Type B pancreatic cell (in vitro differentiated cells): ENCODE measurements at regions not wholly inside any gene's neighbourhood (a gene's known extent, or its start where the extent isn't known, plus 50 kb on each side); places are given as distances from the start of the nearest gene placed in this dataset.
"Not testable (repeated sequence)": the region's sequence is repeated elsewhere in the genome, so short reads cannot be mapped to it uniquely, and the experiment has no call there.

Experiments
- DNase-seq: peaks from one replicate; pipeline ENCODE4 v3.0.0; 2021; ENCODE audit warnings: mixed read lengths; ENCODE audit not compliant: unreplicated experiment; ENCODE audit errors: extremely low spot score
- H3K27ac Mint-ChIP-seq: 2 replicates; pipeline ENCODE4 v1.8.0; 2021; ENCODE audit warnings: mild to moderate bottlenecking, mixed read lengths
- H3K27me3 Mint-ChIP-seq: 2 replicates; pipeline ENCODE4 v1.8.0; 2021; ENCODE audit warnings: mixed read lengths
- H3K36me3 Mint-ChIP-seq: 2 replicates; pipeline ENCODE4 v1.8.0; 2021; ENCODE audit warnings: mixed read lengths
- H3K4me1 Mint-ChIP-seq: one replicate; pipeline ENCODE4 v1.8.0; 2021; ENCODE audit warnings: mixed read lengths; ENCODE audit not compliant: unreplicated experiment
- H3K4me3 Mint-ChIP-seq: 2 replicates; pipeline ENCODE4 v1.8.0; 2021; ENCODE audit warnings: mild to moderate bottlenecking, mixed read lengths
- H3K9me3 Mint-ChIP-seq: 2 replicates; pipeline ENCODE4 v1.8.0; 2021; ENCODE audit warnings: mixed read lengths
- TF ChIP-seq, protein P1 (sequence below): fragments of 200-600 bp; sonication (generic); conservative IDR thresholded peaks from 2 replicates; pipeline ENCODE4 v1.5.0; 2021; ENCODE audit warnings: antibody characterized with exemption, mild to moderate bottlenecking

DNA sequence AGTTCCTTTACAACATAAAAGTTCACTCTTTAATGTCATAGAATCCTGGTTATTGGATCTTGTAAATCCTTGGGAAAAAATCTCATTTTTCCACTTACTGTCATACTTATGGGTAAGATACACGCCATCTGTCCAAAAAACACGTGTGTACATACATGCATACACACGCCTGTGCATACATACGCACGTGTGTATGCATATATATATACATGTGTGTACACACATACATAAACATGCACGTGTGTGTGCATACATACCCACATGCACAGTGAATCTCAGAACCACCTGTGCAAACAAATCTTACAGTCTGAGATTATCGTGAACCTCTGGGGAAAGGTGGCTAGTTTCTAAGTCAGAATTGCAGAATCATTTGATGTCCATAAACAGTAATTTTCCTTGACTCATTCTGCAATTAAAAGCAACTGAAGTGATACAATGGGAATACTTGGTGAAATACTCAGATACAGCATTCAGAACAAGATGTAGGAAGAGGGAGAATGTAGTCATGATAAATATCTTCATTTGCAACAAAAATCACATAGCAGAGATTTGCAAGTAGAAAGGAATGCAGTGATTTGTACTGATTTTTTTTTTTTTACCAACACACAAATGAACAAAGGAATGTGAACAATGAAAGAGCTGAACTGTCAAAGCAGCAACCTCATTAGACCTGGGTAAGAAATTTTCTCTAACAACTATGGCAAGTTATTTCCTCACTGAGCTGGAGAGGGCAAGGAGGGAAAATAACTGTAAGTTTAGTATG lies 160.6 kb upstream of the POU1F1 start:
- no peaks in the 10 kb centered on the region for H3K36me3 Mint-ChIP-seq
- no peak overlapping the region for H3K4me3 Mint-ChIP-seq
- no peak overlapping the region for H3K27ac Mint-ChIP-seq
- H3K4me1 Mint-ChIP-seq = no peaks in the 10 kb centered on the region
- DNase-seq = no peak
- TF ChIP-seq, protein P1, sequence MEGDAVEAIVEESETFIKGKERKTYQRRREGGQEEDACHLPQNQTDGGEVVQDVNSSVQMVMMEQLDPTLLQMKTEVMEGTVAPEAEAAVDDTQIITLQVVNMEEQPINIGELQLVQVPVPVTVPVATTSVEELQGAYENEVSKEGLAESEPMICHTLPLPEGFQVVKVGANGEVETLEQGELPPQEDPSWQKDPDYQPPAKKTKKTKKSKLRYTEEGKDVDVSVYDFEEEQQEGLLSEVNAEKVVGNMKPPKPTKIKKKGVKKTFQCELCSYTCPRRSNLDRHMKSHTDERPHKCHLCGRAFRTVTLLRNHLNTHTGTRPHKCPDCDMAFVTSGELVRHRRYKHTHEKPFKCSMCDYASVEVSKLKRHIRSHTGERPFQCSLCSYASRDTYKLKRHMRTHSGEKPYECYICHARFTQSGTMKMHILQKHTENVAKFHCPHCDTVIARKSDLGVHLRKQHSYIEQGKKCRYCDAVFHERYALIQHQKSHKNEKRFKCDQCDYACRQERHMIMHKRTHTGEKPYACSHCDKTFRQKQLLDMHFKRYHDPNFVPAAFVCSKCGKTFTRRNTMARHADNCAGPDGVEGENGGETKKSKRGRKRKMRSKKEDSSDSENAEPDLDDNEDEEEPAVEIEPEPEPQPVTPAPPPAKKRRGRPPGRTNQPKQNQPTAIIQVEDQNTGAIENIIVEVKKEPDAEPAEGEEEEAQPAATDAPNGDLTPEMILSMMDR = no peak
- no peaks in the 10 kb centered on the region for H3K27me3 Mint-ChIP-seq
- H3K9me3 Mint-ChIP-seq = no peaks in the 10 kb centered on the region

GRCh38 chr3:87435926-87436620 lies 159.7 kb upstream of the POU1F1 start:
- no peaks in the 10 kb centered on the region for H3K36me3 Mint-ChIP-seq
- DNase-seq = no peak
- H3K27ac Mint-ChIP-seq = no peak overlapping the region
- no peaks in the 10 kb centered on the region for H3K27me3 Mint-ChIP-seq
- TF ChIP-seq, protein P1 = no peak
- no peaks in the 10 kb centered on the region for H3K9me3 Mint-ChIP-seq
- H3K4me1 Mint-ChIP-seq = no peaks in the 10 kb centered on the region
- H3K4me3 Mint-ChIP-seq = no peak overlapping the region

- not testable (repeated sequence) for H3K4me1 Mint-ChIP-seq, H3K36me3 Mint-ChIP-seq, H3K4me3 Mint-ChIP-seq, DNase-seq, H3K27ac Mint-ChIP-seq, H3K27me3 Mint-ChIP-seq, H3K9me3 Mint-ChIP-seq
Measured at GRCh38 chr3:87433445-87433844, 157.1 kb upstream of the POU1F1 start.

DNA sequence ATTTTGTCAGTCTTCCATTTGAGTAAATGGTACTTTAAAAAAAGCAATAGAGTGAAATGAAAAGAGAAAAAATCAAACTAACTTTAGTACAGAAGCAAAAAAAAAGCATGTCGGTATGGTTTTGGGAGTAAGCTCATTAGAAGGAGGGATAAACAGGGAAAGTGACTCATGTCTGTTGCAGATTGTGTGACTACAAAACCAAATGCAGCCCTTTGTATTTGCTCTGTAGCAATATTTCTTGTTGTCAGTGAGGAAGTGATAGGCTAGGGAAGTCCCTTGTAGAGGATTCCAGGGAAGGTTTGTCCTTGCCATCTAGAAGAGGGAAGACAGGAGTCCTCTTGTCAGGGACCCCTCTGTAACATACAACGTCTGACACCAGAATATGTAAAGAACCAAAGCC lies 150.5 kb upstream of the POU1F1 start:
- no peak for DNase-seq
- Mint-ChIP-seq H3K36me3 (no peaks in the 10 kb centered on the region), H3K4me1 (no peaks in the 10 kb centered on the region), H3K9me3 (peaks cover 6% of the 10 kb centered on the region), H3K27me3 (no peaks in the 10 kb centered on the region), H3K27ac (no peak overlapping the region), H3K4me3 (no peak overlapping the region)
- TF ChIP-seq, protein P1 = no peak

GRCh38 chr3:87425056-87425455 lies 148.7 kb upstream of the POU1F1 start:
- TF ChIP-seq, protein P1 = no peak
- Mint-ChIP-seq H3K9me3 (no peaks in the 10 kb centered on the region), H3K27ac (no peak overlapping the region)

GRCh38 chr3:87423336-87423735 lies 147.0 kb upstream of the POU1F1 start:
- Mint-ChIP-seq H3K9me3 (no peaks in the 10 kb centered on the region), H3K4me1 (no peaks in the 10 kb centered on the region), H3K27me3 (no peaks in the 10 kb centered on the region), H3K27ac (no peak overlapping the region), H3K36me3 (no peaks in the 10 kb centered on the region), H3K4me3 (no peak overlapping the region)
- TF ChIP-seq, protein P1 = no peak
- no peak for DNase-seq

More at GRCh38 chr3:87425056-87425455, 148.7 kb upstream of the POU1F1 start:
- H3K4me3 Mint-ChIP-seq = no peak overlapping the region
- no peaks in the 10 kb centered on the region for H3K4me1 Mint-ChIP-seq
- no peaks in the 10 kb centered on the region for H3K36me3 Mint-ChIP-seq
- no peak for DNase-seq
- no peaks in the 10 kb centered on the region for H3K27me3 Mint-ChIP-seq
